ENCODE measurements at regions not wholly inside any gene's neighbourhood (a gene's known extent, or its start where the extent isn't known, plus 50 kb on each side); places are given as distances from the start of the nearest gene placed in this dataset.

DNA sequence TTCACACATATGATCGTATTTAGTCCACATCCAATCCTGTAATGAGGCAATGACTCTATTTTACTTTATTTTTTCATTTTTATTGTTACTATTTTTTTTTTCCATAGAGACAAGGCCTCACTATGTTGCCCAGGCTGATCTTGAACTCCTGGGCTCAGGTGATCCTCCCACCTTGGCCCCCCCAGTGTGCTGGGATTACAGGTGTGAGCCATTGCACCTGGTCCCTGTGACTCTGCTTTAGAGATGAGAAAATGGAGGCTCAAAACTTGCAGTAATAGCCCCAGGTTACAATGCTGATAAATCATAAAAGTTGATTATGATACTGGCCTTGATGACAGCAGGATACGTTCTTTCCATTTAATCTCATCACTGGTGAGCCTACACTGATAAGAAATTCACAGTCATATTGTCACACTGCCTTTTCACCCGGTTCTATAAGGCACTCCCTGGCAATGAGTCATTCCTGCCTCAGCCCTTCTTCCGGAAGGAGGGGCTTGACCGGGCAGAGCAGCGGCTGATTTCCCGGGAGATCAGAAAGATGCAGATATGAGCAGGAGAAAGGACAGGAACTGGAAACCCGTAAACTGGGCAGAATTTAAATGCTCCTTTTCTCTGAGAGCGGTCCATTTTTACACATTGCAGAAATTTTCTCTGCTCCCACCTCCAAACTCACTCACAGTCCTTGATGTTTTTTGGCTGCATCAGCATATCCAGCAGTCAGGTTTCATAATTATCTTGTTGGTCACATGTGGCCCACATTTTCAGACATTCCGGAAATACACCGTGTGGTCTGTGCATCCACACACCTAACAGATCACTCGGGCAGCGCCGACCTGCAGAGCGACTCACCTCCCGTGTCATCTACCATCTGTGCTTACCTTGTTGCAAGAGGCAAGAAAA is 616.4 kb downstream of the EFNB2 start:
- POLR2A ChIA-PET, result no interaction called here
- Histone ChIP-seq H3K79me2 (ENCODE audit: insufficient read depth, low read depth, low read length) (no peaks in the 10 kb centered on the region), H3K9me3 (ENCODE audit: low read length) (no peaks in the 10 kb centered on the region), H3K36me3 (ENCODE audit: insufficient read depth, low read length) (no peaks in the 10 kb centered on the region), H2AFZ (ENCODE audit: low read length) (no peak overlapping the region), H3K4me2 (ENCODE audit: low read length) (no peak overlapping the region), H3K4me1 (ENCODE audit: insufficient read depth, low read length, poor library complexity, severe bottlenecking) (no peaks in the 10 kb centered on the region), H3K9me2 (ENCODE audit: insufficient read depth, low read length) (no peaks in the 10 kb centered on the region), H3K27ac (ENCODE audit: low read depth, low read length, poor library complexity, severe bottlenecking) (no peak overlapping the region), H4K20me1 (ENCODE audit: insufficient read depth, low read length) (no peaks in the 10 kb centered on the region), H3K4me3 (ENCODE audit: low read depth, low read length, poor library complexity, severe bottlenecking) (no peak overlapping the region)
- CTCF ChIA-PET (ENCODE audit: unreplicated experiment), result no interaction called here
- TF ChIP-seq, protein P1, sequence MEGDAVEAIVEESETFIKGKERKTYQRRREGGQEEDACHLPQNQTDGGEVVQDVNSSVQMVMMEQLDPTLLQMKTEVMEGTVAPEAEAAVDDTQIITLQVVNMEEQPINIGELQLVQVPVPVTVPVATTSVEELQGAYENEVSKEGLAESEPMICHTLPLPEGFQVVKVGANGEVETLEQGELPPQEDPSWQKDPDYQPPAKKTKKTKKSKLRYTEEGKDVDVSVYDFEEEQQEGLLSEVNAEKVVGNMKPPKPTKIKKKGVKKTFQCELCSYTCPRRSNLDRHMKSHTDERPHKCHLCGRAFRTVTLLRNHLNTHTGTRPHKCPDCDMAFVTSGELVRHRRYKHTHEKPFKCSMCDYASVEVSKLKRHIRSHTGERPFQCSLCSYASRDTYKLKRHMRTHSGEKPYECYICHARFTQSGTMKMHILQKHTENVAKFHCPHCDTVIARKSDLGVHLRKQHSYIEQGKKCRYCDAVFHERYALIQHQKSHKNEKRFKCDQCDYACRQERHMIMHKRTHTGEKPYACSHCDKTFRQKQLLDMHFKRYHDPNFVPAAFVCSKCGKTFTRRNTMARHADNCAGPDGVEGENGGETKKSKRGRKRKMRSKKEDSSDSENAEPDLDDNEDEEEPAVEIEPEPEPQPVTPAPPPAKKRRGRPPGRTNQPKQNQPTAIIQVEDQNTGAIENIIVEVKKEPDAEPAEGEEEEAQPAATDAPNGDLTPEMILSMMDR (conservative IDR thresholded peaks at IDR 0.05; ENCODE audit: low read length), result no peak
- TF ChIP-seq EZH2phosphoT487 (IDR thresholded peaks at IDR 0.05; ENCODE audit: borderline replicate concordance, low read depth, low read length), result no peak
- intact Hi-C loops (cut with micrococcal nuclease; ENCODE audit: unreplicated experiment), result no loop called here
- BruUV-seq (replicated peaks), result no TSS peak
- DNase-seq (ENCODE audit: low spot score), result no peak

DNA sequence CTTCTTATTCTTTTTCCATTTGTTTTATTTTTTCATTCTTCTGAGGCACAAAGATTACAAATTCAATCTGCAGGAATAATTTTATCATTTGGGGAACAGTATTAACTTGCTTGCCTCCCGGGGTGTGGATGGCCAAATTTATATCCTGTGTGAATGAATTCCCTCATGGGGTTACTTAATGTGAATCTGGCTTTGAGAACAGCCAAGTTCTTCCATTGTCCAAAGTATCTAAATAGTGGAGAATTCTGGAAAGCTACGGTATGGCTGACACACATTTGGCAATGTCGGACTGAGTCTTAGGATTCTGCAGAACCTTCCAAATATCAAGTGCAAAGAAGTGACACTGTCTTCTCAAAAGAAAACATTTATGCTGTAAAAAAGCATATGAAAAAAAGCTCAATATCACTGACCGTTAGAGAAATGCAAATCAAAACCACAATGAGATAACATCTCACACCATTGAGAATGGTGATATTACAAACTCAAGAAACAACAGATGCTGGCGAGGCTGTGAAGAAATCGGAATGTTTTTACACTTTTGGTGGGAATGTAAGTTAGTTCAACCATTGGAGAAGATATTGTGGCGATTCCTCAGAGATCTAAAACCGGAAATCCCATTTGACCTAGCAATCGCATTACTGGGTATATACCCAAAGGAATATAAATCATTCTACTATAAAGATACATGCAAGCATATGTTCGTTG is 620.2 kb downstream of the EFNB2 start:
- BruUV-seq (replicated peaks), result no TSS peak
- TF ChIP-seq EZH2phosphoT487 (IDR thresholded peaks at IDR 0.05; ENCODE audit: borderline replicate concordance, low read depth, low read length), result no peak
- TF ChIP-seq, protein P1 (conservative IDR thresholded peaks at IDR 0.05; ENCODE audit: low read length), result no peak
- intact Hi-C loops (cut with micrococcal nuclease; ENCODE audit: unreplicated experiment), result no loop called here
- Histone ChIP-seq H3K4me3 (ENCODE audit: low read depth, low read length, poor library complexity, severe bottlenecking) (no peak overlapping the region), H3K36me3 (ENCODE audit: insufficient read depth, low read length) (no peaks in the 10 kb centered on the region), H3K4me1 (ENCODE audit: insufficient read depth, low read length, poor library complexity, severe bottlenecking) (no peaks in the 10 kb centered on the region), H4K20me1 (ENCODE audit: insufficient read depth, low read length) (no peaks in the 10 kb centered on the region), H3K9me3 (ENCODE audit: low read length) (no peaks in the 10 kb centered on the region), H2AFZ (ENCODE audit: low read length) (no peak overlapping the region), H3K79me2 (ENCODE audit: insufficient read depth, low read depth, low read length) (no peaks in the 10 kb centered on the region), H3K27ac (ENCODE audit: low read depth, low read length, poor library complexity, severe bottlenecking) (no peak overlapping the region), H3K4me2 (ENCODE audit: low read length) (no peak overlapping the region), H3K9me2 (ENCODE audit: insufficient read depth, low read length) (no peaks in the 10 kb centered on the region)
- no peak for DNase-seq (ENCODE audit: low spot score)
- ChIA-PET POLR2A (no interaction called here), CTCF (ENCODE audit: unreplicated experiment) (no interaction called here)

All from OCI-LY7 (cell line).